Tibial nerve (tissue), 4 donors: ENCODE measurements at regions not wholly inside any gene's neighbourhood (a gene's known extent, or its start where the extent isn't known, plus 50 kb on each side); places are given as distances from the start of the nearest gene placed in this dataset.

Experiments
- DNase-seq, 2 donors: peaks; one replicate each; pipeline ENCODE4 v3.0.0-alpha.2; 2019; ENCODE audit warnings: low spot score in 2 of 2
- H3K27ac ChIP-seq, 4 donors: fragments of 200-600 bp; sonication (generic) in 3 of 4; one replicate each; pipeline ENCODE4 v1.5.1; 2017 to 2019; ENCODE audit warnings: mild to moderate bottlenecking in 1 of 4
- H3K27me3 ChIP-seq, 2 donors: fragments of 200-600 bp; sonication (generic) in 1 of 2; one replicate each; pipeline versions ENCODE4 v1.5.1 to v1.6.0; 2017 to 2019
- H3K36me3 ChIP-seq, 3 donors: fragments of 200-600 bp; sonication (generic); one replicate each; pipeline ENCODE4 v1.5.1; 2018 to 2019
- H3K4me1 ChIP-seq, 4 donors: fragments of 200-600 bp; sonication (generic) in 3 of 4; one replicate each; pipeline ENCODE4 v1.5.1; 2017 to 2019
- H3K4me3 ChIP-seq, 4 donors: fragments of 200-600 bp; sonication (generic) in 3 of 4; one replicate each; pipeline ENCODE4 v1.5.1; 2017 to 2019; ENCODE audit warnings: mild to moderate bottlenecking in 1 of 4, moderate library complexity in 1 of 4
- H3K9me3 ChIP-seq, 4 donors: fragments of 200-600 bp; sonication (generic) in 3 of 4; one replicate each; pipeline ENCODE4 v1.5.1; 2017 to 2019
- EP300 ChIP-seq, 2 donors: sonication (generic); formaldehyde crosslinking; IDR thresholded peaks; one replicate each; pipeline ENCODE4 v1.6.1; 2017; ENCODE audit warnings: antibody characterized with exemption in 2 of 2, mild to moderate bottlenecking in 1 of 2
- POLR2A ChIP-seq, 2 donors: fragments of 450-650 bp; IDR thresholded peaks; one replicate each; pipeline ENCODE4 v1.6.1; 2017; ENCODE audit warnings: antibody characterized with exemption in 2 of 2, mild to moderate bottlenecking in 2 of 2, moderate library complexity in 2 of 2
- WGBS, 2 donors: methylation state at CpG; one replicate each; pipeline ENCODE4 v1.1.5; 2018; 5-methylcytosine and 5-hydroxymethylcytosine counted together
- TF ChIP-seq, protein P1 (sequence below), 5 experiments: fragments of 200-600 bp in 3 of 5; fragments of 450-650 bp in 2 of 5; sonication (generic) in 3 of 5; IDR thresholded peaks; one replicate each; pipeline ENCODE4 v1.5.1; 2016 to 2019; ENCODE audit warnings: antibody characterized with exemption in 5 of 5, mild to moderate bottlenecking in 3 of 5, moderate library complexity in 2 of 5

DNA sequence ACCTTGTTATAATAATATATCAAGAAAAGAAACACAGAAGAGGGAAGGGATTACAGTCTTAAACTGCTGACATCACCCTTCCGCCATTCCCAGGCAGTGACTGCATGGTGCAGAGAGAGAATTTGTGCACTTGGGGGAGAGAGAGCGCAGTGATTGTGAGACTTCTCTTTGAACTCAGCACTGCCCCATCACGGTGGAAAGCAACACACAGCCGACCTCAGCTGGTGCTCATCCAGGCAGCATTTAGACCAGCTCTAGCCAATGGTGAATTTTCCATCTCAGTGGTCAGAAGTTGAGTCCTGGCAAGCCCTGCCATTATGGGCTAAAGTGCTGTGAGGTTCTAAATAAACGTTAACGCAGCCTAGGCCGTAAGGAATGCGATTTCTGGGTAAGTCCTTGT is 1681.5 kb downstream of the EFNB2 start:
- 86 to 93% methylated on average over 8 of the region's 8 CpGs for WGBS, 2 donors
- H3K4me3 ChIP-seq: no peak overlapping the region
- no peak overlapping the region for H3K27ac ChIP-seq
- no peaks in the 10 kb centered on the region for H3K4me1 ChIP-seq
- no peaks in the 10 kb centered on the region for H3K36me3 ChIP-seq
- no peaks in the 10 kb centered on the region for H3K9me3 ChIP-seq
- no peak for TF ChIP-seq EP300 (IDR thresholded peaks at IDR 0.05)
- no peaks in the 10 kb centered on the region for H3K27me3 ChIP-seq
- DNase-seq: no peak

DNA sequence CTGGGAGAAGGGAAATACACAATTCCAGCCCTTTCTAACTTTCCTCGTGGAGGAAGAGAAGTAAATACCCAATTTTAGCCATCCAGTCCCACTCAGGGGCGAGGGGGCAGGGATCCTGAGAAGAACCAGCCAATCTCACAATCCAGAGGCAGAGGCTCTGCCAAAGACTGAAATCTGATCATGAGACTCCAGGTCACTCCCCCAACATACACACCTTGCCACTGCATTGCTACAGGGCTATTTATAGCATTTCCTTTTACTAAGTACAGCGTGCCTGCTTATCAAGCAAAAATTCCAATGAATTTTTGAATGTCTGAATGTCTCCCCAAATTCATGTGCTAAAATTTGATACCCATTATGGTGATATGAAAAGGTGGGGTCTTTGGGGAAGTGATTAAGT is 1687.5 kb downstream of the EFNB2 start:
- Histone ChIP-seq H3K4me1 (no peaks in the 10 kb centered on the region), H3K36me3 (no peaks in the 10 kb centered on the region), H3K4me3 (no peak overlapping the region), H3K9me3 (no peaks in the 10 kb centered on the region), H3K27ac (no peak overlapping the region), H3K27me3 (no peaks in the 10 kb centered on the region)
- no peak for TF ChIP-seq EP300 (IDR thresholded peaks at IDR 0.05)
- TF ChIP-seq POLR2A (IDR thresholded peaks at IDR 0.05): no peak
- TF ChIP-seq, protein P1, sequence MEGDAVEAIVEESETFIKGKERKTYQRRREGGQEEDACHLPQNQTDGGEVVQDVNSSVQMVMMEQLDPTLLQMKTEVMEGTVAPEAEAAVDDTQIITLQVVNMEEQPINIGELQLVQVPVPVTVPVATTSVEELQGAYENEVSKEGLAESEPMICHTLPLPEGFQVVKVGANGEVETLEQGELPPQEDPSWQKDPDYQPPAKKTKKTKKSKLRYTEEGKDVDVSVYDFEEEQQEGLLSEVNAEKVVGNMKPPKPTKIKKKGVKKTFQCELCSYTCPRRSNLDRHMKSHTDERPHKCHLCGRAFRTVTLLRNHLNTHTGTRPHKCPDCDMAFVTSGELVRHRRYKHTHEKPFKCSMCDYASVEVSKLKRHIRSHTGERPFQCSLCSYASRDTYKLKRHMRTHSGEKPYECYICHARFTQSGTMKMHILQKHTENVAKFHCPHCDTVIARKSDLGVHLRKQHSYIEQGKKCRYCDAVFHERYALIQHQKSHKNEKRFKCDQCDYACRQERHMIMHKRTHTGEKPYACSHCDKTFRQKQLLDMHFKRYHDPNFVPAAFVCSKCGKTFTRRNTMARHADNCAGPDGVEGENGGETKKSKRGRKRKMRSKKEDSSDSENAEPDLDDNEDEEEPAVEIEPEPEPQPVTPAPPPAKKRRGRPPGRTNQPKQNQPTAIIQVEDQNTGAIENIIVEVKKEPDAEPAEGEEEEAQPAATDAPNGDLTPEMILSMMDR (IDR thresholded peaks at IDR 0.05): no peak
- DNase-seq: no peak
- 53 to 59% methylated on average over 3 of the region's 3 CpGs for WGBS, 2 donors

DNA sequence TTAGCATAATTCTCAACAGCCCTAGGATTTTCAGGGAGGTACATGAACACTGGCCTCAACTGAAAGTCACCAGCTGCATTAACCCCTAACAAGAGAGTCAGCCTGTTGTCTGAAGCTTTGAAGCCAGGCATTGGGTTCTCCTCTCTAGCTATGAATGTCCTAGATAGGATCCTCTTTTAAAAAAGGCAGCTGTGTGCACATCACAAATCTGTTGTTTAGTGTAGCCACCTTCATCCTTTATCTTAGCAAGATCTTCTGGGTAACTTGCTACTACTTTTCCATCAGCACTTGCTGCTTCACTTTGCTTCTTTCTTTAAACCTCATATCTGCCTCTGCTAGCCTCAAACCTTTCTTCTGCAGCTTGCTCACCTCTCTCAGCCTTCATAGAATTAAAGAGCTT is 1692.1 kb downstream of the EFNB2 start:
- no peak overlapping the region for H3K4me3 ChIP-seq
- no peaks in the 10 kb centered on the region for H3K9me3 ChIP-seq
- H3K36me3 ChIP-seq: no peaks in the 10 kb centered on the region
- no peak for DNase-seq
- no peak overlapping the region for H3K27ac ChIP-seq
- H3K27me3 ChIP-seq: no peaks in the 10 kb centered on the region
- TF ChIP-seq POLR2A (IDR thresholded peaks at IDR 0.05) (no peak), EP300 (IDR thresholded peaks at IDR 0.05) (no peak)
- TF ChIP-seq, protein P1 (IDR thresholded peaks at IDR 0.05): no peak
- H3K4me1 ChIP-seq: no peaks in the 10 kb centered on the region

DNA sequence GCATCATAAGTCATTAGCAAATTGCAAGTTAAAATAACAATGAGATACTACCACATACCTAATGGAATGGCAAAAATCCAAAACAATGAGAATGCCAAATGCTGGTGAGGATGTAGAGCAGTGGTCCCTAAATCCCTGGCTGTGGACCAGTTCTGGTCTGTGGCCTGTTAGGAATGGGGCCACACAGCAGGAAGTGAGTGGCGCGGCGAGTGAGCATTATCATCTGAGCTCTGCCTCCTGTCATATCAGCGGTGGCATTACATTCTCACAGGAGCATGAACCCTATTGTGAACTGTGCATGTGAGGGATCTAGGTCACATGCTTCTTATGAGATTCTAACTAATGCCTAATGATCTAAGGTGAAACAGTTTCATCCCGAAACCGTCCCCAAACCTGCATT is 1694.4 kb downstream of the EFNB2 start:
- whole genome bisulfite sequencing, 2 donors: 96 to 97% methylated on average over 6 of the region's 6 CpGs
- Histone ChIP-seq H3K36me3 (no peaks in the 10 kb centered on the region), H3K9me3 (no peaks in the 10 kb centered on the region), H3K27ac (no peak overlapping the region), H3K4me3 (no peak overlapping the region), H3K27me3 (no peaks in the 10 kb centered on the region), H3K4me1 (no peaks in the 10 kb centered on the region)
- TF ChIP-seq EP300 (IDR thresholded peaks at IDR 0.05): no peak
- TF ChIP-seq, protein P1 (IDR thresholded peaks at IDR 0.05): no peak
- TF ChIP-seq POLR2A (IDR thresholded peaks at IDR 0.05): no peak
- no peak for DNase-seq

DNA sequence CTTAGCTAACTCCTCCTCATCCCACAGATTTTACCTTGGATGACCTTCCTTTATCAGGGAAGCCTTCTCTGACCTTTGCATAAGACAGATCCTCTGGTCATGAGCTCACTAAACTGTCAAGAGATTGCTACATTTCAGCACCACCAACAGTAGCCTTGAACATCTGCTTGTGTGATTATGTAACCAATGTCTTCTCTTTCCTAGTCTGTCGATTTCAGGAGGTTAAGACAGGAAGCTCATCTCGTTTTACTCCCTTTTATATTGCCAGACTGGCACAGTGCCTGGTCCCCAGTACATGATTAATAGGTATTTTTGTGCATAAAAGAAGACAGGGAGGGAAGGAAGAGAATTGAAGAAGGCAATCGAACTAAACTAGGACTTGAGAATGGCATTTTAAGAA is 1697.7 kb downstream of the EFNB2 start:
- Histone ChIP-seq H3K27me3 (no peaks in the 10 kb centered on the region), H3K36me3 (no peaks in the 10 kb centered on the region), H3K4me3 (no peak overlapping the region), H3K9me3 (no peaks in the 10 kb centered on the region), H3K27ac (no peak overlapping the region), H3K4me1 (no peaks in the 10 kb centered on the region)
- DNase-seq: no peak
- no peak for TF ChIP-seq EP300 (IDR thresholded peaks at IDR 0.05)
- TF ChIP-seq, protein P1 (IDR thresholded peaks at IDR 0.05): no peak
- no peak for TF ChIP-seq POLR2A (IDR thresholded peaks at IDR 0.05)
- WGBS, 2 donors: 43 to 48% methylated on average over 3 of the region's 3 CpGs

DNA sequence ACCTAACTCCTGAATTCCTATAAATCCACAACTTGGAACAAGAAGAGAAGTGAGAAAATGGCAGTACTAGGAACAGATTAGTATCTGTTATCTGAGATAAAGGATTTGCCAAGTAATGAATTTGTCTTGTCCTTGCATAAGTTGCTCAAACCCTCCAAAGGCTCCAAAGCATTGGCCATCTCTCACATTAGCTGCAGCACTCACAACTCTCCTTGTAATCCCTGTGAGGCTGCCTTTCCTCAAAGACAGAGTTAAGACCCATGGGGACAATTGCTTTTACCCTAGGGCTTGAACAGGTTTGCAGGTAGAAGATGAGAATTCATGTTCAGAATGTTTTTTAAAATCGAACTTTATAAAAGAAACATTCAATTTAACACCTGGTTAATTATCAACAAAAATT is 1702.2 kb downstream of the EFNB2 start:
- Histone ChIP-seq H3K9me3 (no peaks in the 10 kb centered on the region), H3K27me3 (no peaks in the 10 kb centered on the region), H3K36me3 (no peaks in the 10 kb centered on the region), H3K4me1 (no peaks in the 10 kb centered on the region), H3K27ac (no peak overlapping the region), H3K4me3 (no peak overlapping the region)
- 93 to 100% methylated on average over 1 of the region's 1 CpG for WGBS, 2 donors
- no peak for DNase-seq
- TF ChIP-seq POLR2A (IDR thresholded peaks at IDR 0.05): no peak
- TF ChIP-seq, protein P1 (IDR thresholded peaks at IDR 0.05): no peak
